PC-3 (cell line): ENCODE measurements at regions not wholly inside any gene's neighbourhood (a gene's known extent, or its start where the extent isn't known, plus 50 kb on each side); places are given as distances from the start of the nearest gene placed in this dataset.

Source experiments
- ATAC-seq: fragments of 200-7000 bp; cut with Tn5 transposase; 2 replicates; pipeline ENCODE4 v1.9.1; 2020; ENCODE audit warnings: mild to moderate bottlenecking, moderate library complexity
- BruUV-seq: library from RNA; stranded (reverse); fragments of 400-500 nt; replicated peaks from 2 replicates; lab custom pipeline; 2021; lab: Mats Ljungman, UMichigan
- CTCF ChIA-PET: fragments of 300-600 bp; sonication (Branson Sonifier 250); formaldehyde crosslinking; loops from one replicate; lab custom pipeline; 2022; ENCODE audit warnings: antibody characterized with exemption; lab: Charles Lee
- POLR2A ChIA-PET: fragments of 300-600 bp; sonication (Branson Sonifier 250); formaldehyde crosslinking; loops from one replicate; lab custom pipeline; 2022; ENCODE audit warnings: antibody characterized with exemption; ENCODE audit not compliant: unreplicated experiment; lab: Charles Lee
- DNase-seq: peaks from one replicate; pipeline ENCODE4 v3.0.0-alpha.2; 2015
- H2AFZ ChIP-seq: fragments of 300-600 bp; sonication (generic); 2 replicates; pipeline ENCODE4 v1.6.0; 2016; ENCODE audit warnings: antibody characterized with exemption, low read length
- H3F3A ChIP-seq: fragments of 300-600 bp; sonication (generic); one replicate; pipeline ENCODE4 v1.6.0; 2017; ENCODE audit warnings: antibody characterized with exemption, low read length, control low read depth, mild to moderate bottlenecking; ENCODE audit not compliant: unreplicated experiment
- H3K27ac ChIP-seq: fragments of 300-600 bp; sonication (generic); 2 replicates; pipeline ENCODE4 v1.5.1; 2016; ENCODE audit warnings: mild to moderate bottlenecking, low read length
- H3K27me3 ChIP-seq: fragments of 300-600 bp; sonication (generic); 2 replicates; pipeline ENCODE4 v1.6.1; 2016; ENCODE audit warnings: low read length, mixed read lengths
- H3K36me3 ChIP-seq: fragments of 300-600 bp; sonication (generic); 2 replicates; pipeline ENCODE4 v1.6.1; 2016; ENCODE audit warnings: low read depth, mixed run types, low read length, mixed read lengths
- H3K4me1 ChIP-seq: fragments of 300-600 bp; sonication (generic); 2 replicates; pipeline ENCODE4 v1.5.1; 2016; ENCODE audit warnings: low read length; ENCODE audit not compliant: insufficient read depth
- H3K4me2 ChIP-seq: fragments of 300-600 bp; sonication (generic); 2 replicates; pipeline ENCODE4 v1.6.0; 2016; ENCODE audit warnings: low read length
- H3K4me3 ChIP-seq: fragments of 300-600 bp; sonication (generic); 2 replicates; pipeline ENCODE4 v1.5.1; 2016; ENCODE audit warnings: mild to moderate bottlenecking, low read length, mixed read lengths
- H3K79me2 ChIP-seq: fragments of 300-600 bp; sonication (generic); 2 replicates; pipeline ENCODE4 v1.6.1; 2017; ENCODE audit warnings: low read length, mixed read lengths
- H3K9ac ChIP-seq: fragments of 300-600 bp; sonication (generic); 2 replicates; pipeline ENCODE4 v1.6.0; 2016; ENCODE audit warnings: mild to moderate bottlenecking, low read length
- H3K9me2 ChIP-seq: fragments of 300-600 bp; sonication (generic); replicated peaks from 2 replicates; pipeline ENCODE4 v1.6.1; 2016; ENCODE audit warnings: mixed run types, low read length, mixed read lengths
- H3K9me3 ChIP-seq: fragments of 300-600 bp; sonication (generic); 2 replicates; pipeline ENCODE4 v1.6.1; 2016; ENCODE audit warnings: low read length, mixed read lengths
- H4K20me1 ChIP-seq: fragments of 300-600 bp; sonication (generic); 2 replicates; pipeline ENCODE4 v1.6.1; 2016; ENCODE audit warnings: low read length, mixed read lengths
- EZH2 ChIP-seq: fragments of 300-600 bp; sonication (generic); IDR thresholded peaks from one replicate; pipeline ENCODE4 v1.6.1; 2017; ENCODE audit warnings: antibody characterized with exemption, mild to moderate bottlenecking, low read length; ENCODE audit not compliant: unreplicated experiment
- EZH2phosphoT487 ChIP-seq: fragments of 300-600 bp; sonication (generic); IDR thresholded peaks from 2 replicates; pipeline ENCODE4 v1.6.1; 2018; ENCODE audit warnings: mild to moderate bottlenecking, antibody characterized with exemption, low read length, borderline replicate concordance
- intact Hi-C: fragments of 100-400 bp; cut with micrococcal nuclease; formaldehyde crosslinking; loops from 2 replicates; pipeline ENCODE4 v1.9.0; 2023
- TF ChIP-seq, protein P1 (sequence below): fragments of 300-600 bp; sonication (generic); conservative IDR thresholded peaks from 2 replicates; pipeline ENCODE4 v1.5.1; 2017; ENCODE audit warnings: antibody characterized with exemption, low read depth, mild to moderate bottlenecking, low read length

DNA sequence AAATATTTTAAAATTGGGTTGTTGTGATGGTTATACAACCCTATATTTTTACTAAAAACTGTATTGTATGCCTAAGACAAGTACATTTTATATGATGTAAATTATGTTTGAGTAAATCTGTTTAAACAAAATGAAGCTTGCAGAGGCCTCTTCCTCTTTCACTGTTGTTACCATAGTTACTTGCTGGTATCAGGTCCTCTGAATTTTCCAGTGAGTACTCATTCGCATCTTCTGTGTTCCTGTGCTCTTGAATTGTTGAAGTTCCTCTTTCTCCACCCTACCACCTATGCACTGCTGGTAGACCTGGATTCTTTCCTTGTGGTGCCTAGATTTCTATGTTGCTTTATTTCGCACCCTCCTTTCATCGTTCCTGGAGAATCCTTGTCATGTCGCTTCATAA, 938.5 kb upstream of the ACO1 start:
- H3K36me3 ChIP-seq = no peaks in the 10 kb centered on the region
- no peak overlapping the region for H3K4me2 ChIP-seq
- H3K9me2 ChIP-seq = no peaks in the 10 kb centered on the region
- no peaks in the 10 kb centered on the region for H3K9me3 ChIP-seq
- no peaks in the 10 kb centered on the region for H3K27me3 ChIP-seq
- ATAC-seq (no peak), DNase-seq (no peak)
- no peaks in the 10 kb centered on the region for H3F3A ChIP-seq
- no peaks in the 10 kb centered on the region for H4K20me1 ChIP-seq
- no peak overlapping the region for H3K27ac ChIP-seq
- no peak overlapping the region for H3K4me3 ChIP-seq
- CTCF ChIA-PET = no interaction called here
- no TSS peak for BruUV-seq
- TF ChIP-seq EZH2 (no peak), EZH2phosphoT487 (no peak)
- TF ChIP-seq, protein P1, sequence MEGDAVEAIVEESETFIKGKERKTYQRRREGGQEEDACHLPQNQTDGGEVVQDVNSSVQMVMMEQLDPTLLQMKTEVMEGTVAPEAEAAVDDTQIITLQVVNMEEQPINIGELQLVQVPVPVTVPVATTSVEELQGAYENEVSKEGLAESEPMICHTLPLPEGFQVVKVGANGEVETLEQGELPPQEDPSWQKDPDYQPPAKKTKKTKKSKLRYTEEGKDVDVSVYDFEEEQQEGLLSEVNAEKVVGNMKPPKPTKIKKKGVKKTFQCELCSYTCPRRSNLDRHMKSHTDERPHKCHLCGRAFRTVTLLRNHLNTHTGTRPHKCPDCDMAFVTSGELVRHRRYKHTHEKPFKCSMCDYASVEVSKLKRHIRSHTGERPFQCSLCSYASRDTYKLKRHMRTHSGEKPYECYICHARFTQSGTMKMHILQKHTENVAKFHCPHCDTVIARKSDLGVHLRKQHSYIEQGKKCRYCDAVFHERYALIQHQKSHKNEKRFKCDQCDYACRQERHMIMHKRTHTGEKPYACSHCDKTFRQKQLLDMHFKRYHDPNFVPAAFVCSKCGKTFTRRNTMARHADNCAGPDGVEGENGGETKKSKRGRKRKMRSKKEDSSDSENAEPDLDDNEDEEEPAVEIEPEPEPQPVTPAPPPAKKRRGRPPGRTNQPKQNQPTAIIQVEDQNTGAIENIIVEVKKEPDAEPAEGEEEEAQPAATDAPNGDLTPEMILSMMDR = no peak
- intact Hi-C loops = no loop called here
- POLR2A ChIA-PET = no interaction called here
- H3K79me2 ChIP-seq = no peaks in the 10 kb centered on the region
- no peaks in the 10 kb centered on the region for H3K4me1 ChIP-seq
- no peak overlapping the region for H3K9ac ChIP-seq
- no peak overlapping the region for H2AFZ ChIP-seq

DNA sequence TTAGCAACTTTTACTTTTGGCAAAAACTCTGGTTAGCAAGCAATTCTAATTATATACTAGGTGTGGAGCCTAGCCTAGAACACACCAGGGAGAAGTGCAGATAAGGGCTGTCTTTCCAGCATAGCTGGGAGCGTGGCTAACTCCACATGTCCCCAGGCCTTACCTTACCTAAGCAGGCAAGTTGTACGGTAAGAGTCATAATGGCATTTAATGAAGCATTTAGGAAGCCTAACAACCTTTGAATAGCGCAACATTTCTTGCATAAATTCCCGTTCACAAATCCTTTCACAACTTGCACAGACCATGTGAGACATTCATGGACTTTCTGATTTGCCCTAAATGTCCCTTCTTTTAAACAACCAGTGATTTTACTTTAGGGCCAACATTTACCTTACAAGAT, 917.4 kb upstream of the ACO1 start:
- H3K27ac ChIP-seq = no peak overlapping the region
- H3K36me3 ChIP-seq = no peaks in the 10 kb centered on the region
- no peak overlapping the region for H2AFZ ChIP-seq
- ChIA-PET CTCF (no interaction called here), POLR2A (no interaction called here)
- H3K9me3 ChIP-seq = no peaks in the 10 kb centered on the region
- H3K4me1 ChIP-seq = no peaks in the 10 kb centered on the region
- no peaks in the 10 kb centered on the region for H3K9me2 ChIP-seq
- ATAC-seq = no peak
- H3F3A ChIP-seq = no peaks in the 10 kb centered on the region
- DNase-seq = no peak
- H3K79me2 ChIP-seq = no peaks in the 10 kb centered on the region
- peaks cover 9% of the 10 kb centered on the region; the same call in 1 of the 2 replicates for H3K27me3 ChIP-seq
- intact Hi-C loops = no loop called here
- no peak overlapping the region for H3K9ac ChIP-seq
- H4K20me1 ChIP-seq = no peaks in the 10 kb centered on the region
- no peak overlapping the region for H3K4me3 ChIP-seq
- H3K4me2 ChIP-seq = no peak overlapping the region
- TF ChIP-seq, protein P1 = no peak
- TF ChIP-seq EZH2 = no peak
- TF ChIP-seq EZH2phosphoT487 = no peak
- BruUV-seq = no TSS peak

- CTCF ChIA-PET = no interaction called here
- TF ChIP-seq, protein P1 = no peak
- TF ChIP-seq EZH2phosphoT487 = no peak
- TF ChIP-seq EZH2 = no peak
- H2AFZ ChIP-seq = no peak overlapping the region
Observed at GRCh38 chr9:31470051-31470450, 914.4 kb upstream of the ACO1 start.

More at GRCh38 chr9:31470051-31470450, 914.4 kb upstream of the ACO1 start:
- H3K9me3 ChIP-seq = no peaks in the 10 kb centered on the region
- H3K9ac ChIP-seq = no peak overlapping the region
- H3K36me3 ChIP-seq = no peaks in the 10 kb centered on the region
- H3K27ac ChIP-seq = no peak overlapping the region
- intact Hi-C loops = no loop called here
- H4K20me1 ChIP-seq = no peaks in the 10 kb centered on the region
- H3F3A ChIP-seq = no peaks in the 10 kb centered on the region
- H3K4me1 ChIP-seq = no peaks in the 10 kb centered on the region
- DNase-seq (no peak), ATAC-seq (no peak)
- no TSS peak for BruUV-seq
- no peak overlapping the region for H3K4me3 ChIP-seq
- no peak overlapping the region for H3K4me2 ChIP-seq
- H3K79me2 ChIP-seq = no peaks in the 10 kb centered on the region
- H3K9me2 ChIP-seq = no peaks in the 10 kb centered on the region
- POLR2A ChIA-PET = no interaction called here
- peaks cover 6% of the 10 kb centered on the region; the same call in 1 of the 2 replicates for H3K27me3 ChIP-seq
